Fibroblast of mammary gland (primary cell): ENCODE measurements at regions not wholly inside any gene's neighbourhood (a gene's known extent, or its start where the extent isn't known, plus 50 kb on each side); places are given as distances from the start of the nearest gene placed in this dataset.
"Not testable (repeated sequence)": the region's sequence is repeated elsewhere in the genome, so short reads cannot be mapped to it uniquely, and the experiment has no call there.

Experiments
- DNase-seq: peaks from one replicate; pipeline ENCODE4 v3.0.0-alpha.2; 2010; ENCODE audit warnings: low read depth
- H3K4me3 ChIP-seq: 2 replicates; pipeline ENCODE4 v1.5.1; 2011; ENCODE audit warnings: low read depth, mild to moderate bottlenecking, low read length, moderate library complexity; ENCODE audit not compliant: control insufficient read depth
- CTCF ChIP-seq: conservative IDR thresholded peaks from 2 replicates; pipeline ENCODE4 v1.5.1; 2011; ENCODE audit warnings: low read depth, low read length, inconsistent platforms; ENCODE audit not compliant: control insufficient read depth, insufficient read depth

- no peak for DNase-seq
- H3K4me3 ChIP-seq, result no peak overlapping the region
- TF ChIP-seq CTCF, result no peak
Measured at GRCh38 chr5:117731446-117731845, 1156.8 kb upstream of the SEMA6A start.

- not testable (repeated sequence) for DNase-seq, H3K4me3 ChIP-seq
Measured at GRCh38 chr5:117720784-117721183, 1146.2 kb upstream of the SEMA6A start.

GRCh38 chr5:117719413-117719812, 1144.8 kb upstream of the SEMA6A start:
- no peak overlapping the region for H3K4me3 ChIP-seq
- no peak for DNase-seq
- no peak for TF ChIP-seq CTCF

GRCh38 chr5:117713585-117714198, 1139.1 kb upstream of the SEMA6A start:
- peak; percentile 0 for DNase-seq
- no peak for TF ChIP-seq CTCF
- H3K4me3 ChIP-seq, result no peak overlapping the region

GRCh38 chr5:117701062-117701461, 1126.4 kb upstream of the SEMA6A start:
- no peak for TF ChIP-seq CTCF
- no peak overlapping the region for H3K4me3 ChIP-seq
- no peak for DNase-seq

GRCh38 chr5:117692606-117693005, 1118.0 kb upstream of the SEMA6A start:
- TF ChIP-seq CTCF, result no peak
- DNase-seq, result no peak
- H3K4me3 ChIP-seq, result no peak overlapping the region

GRCh38 chr5:117691081-117691870, 1116.7 kb upstream of the SEMA6A start:
- no peak for DNase-seq
- H3K4me3 ChIP-seq, result no peak overlapping the region
- no peak for TF ChIP-seq CTCF
